ENCODE measurements at regions not wholly inside any gene's neighbourhood (a gene's known extent, or its start where the extent isn't known, plus 50 kb on each side); places are given as distances from the start of the nearest gene placed in this dataset.
"Not testable (repeated sequence)": the region's sequence is repeated elsewhere in the genome, so short reads cannot be mapped to it uniquely, and the experiment has no call there.

GRCh38 chr5:166285361-166285760, 2006.1 kb upstream of the WWC1 start:
- TF ChIP-seq CTCF (IDR thresholded peaks at IDR 0.05; ENCODE audit: low read depth, low read length, missing control alignments), result no peak

GRCh38 chr5:166286832-166287231, 2004.6 kb upstream of the WWC1 start:
- no peak for TF ChIP-seq CTCF (IDR thresholded peaks at IDR 0.05; ENCODE audit: low read depth, low read length, missing control alignments)
- no peak for DNase-seq (ENCODE audit: extremely low read depth, low read depth)
- no peak overlapping the region for H3K4me3 ChIP-seq (replicated peaks; ENCODE audit: low read depth, low read length)

More at GRCh38 chr5:166285361-166285760, 2006.1 kb upstream of the WWC1 start:
- DNase-seq (ENCODE audit: extremely low read depth, low read depth), result no peak
- H3K4me3 ChIP-seq (replicated peaks; ENCODE audit: low read depth, low read length), result no peak overlapping the region

GRCh38 chr5:166287866-166288265, 2003.6 kb upstream of the WWC1 start:
- no peak for TF ChIP-seq CTCF (IDR thresholded peaks at IDR 0.05; ENCODE audit: low read depth, low read length, missing control alignments)
- DNase-seq (ENCODE audit: extremely low read depth, low read depth), result no peak
- no peak overlapping the region for H3K4me3 ChIP-seq (replicated peaks; ENCODE audit: low read depth, low read length)

DNA sequence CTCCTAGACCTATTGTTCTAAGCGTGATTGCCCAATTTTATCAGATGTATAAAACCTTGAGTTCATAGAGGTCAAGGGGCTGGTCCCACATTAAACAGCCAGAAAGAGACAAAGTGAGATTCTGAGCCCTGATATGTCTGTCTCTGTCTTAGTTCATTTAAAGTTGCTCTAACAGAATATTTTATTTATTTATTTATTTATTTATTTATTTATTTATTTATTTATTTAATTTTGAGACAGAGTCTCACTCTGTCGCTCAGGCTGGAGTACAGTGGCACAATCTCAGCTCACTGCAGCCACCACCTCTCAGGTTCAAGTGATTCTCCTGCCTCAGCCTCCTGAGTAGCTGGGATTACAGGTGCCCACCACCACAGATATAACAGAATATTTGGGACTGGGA, 1999.6 kb upstream of the WWC1 start:
- H3K4me3 ChIP-seq (replicated peaks; ENCODE audit: low read depth, low read length); DNase-seq (ENCODE audit: extremely low read depth, low read depth): not testable (repeated sequence)

- no peak for DNase-seq (ENCODE audit: extremely low read depth, low read depth)
- TF ChIP-seq CTCF (IDR thresholded peaks at IDR 0.05; ENCODE audit: low read depth, low read length, missing control alignments), result no peak
- H3K4me3 ChIP-seq (replicated peaks; ENCODE audit: low read depth, low read length), result no peak overlapping the region
Observed at GRCh38 chr5:166293892-166294291, 1997.6 kb upstream of the WWC1 start.

- H3K4me3 ChIP-seq (replicated peaks; ENCODE audit: low read depth, low read length), result no peak overlapping the region
- TF ChIP-seq CTCF (IDR thresholded peaks at IDR 0.05; ENCODE audit: low read depth, low read length, missing control alignments), result no peak
- DNase-seq (ENCODE audit: extremely low read depth, low read depth), result no peak
Observed at GRCh38 chr5:166302166-166302565, 1989.3 kb upstream of the WWC1 start.

- DNase-seq (ENCODE audit: extremely low read depth, low read depth), result no peak
- no peak overlapping the region for H3K4me3 ChIP-seq (replicated peaks; ENCODE audit: low read depth, low read length)
- no peak for TF ChIP-seq CTCF (IDR thresholded peaks at IDR 0.05; ENCODE audit: low read depth, low read length, missing control alignments)
Observed at GRCh38 chr5:166317425-166317824, 1974.0 kb upstream of the WWC1 start.
